ENCODE measurements at regions not wholly inside any gene's neighbourhood (a gene's known extent, or its start where the extent isn't known, plus 50 kb on each side); places are given as distances from the start of the nearest gene placed in this dataset.
"Not testable (repeated sequence)": the region's sequence is repeated elsewhere in the genome, so short reads cannot be mapped to it uniquely, and the experiment has no call there.

GRCh38 chr15:94855409-94856266, 624.3 kb downstream of the MCTP2 start:
- in situ Hi-C loops (cut with HindIII; ENCODE audit: low pct_ligation_motif_present, low pct_unique_long_range_greater_than_20kb, low sequenced_read_pairs): no loop called here
- no peak for DNase-seq

GRCh38 chr15:94856267-94856854, 625.0 kb downstream of the MCTP2 start:
- DNase-seq: no peak
- in situ Hi-C loops (cut with HindIII; ENCODE audit: low pct_ligation_motif_present, low pct_unique_long_range_greater_than_20kb, low sequenced_read_pairs): no loop called here

- DNase-seq: no peak
- in situ Hi-C loops (cut with HindIII; ENCODE audit: low pct_ligation_motif_present, low pct_unique_long_range_greater_than_20kb, low sequenced_read_pairs): no loop called here
Observed at GRCh38 chr15:94857466-94857865, 626.1 kb downstream of the MCTP2 start.

- in situ Hi-C loops (cut with HindIII; ENCODE audit: low pct_ligation_motif_present, low pct_unique_long_range_greater_than_20kb, low sequenced_read_pairs): no loop called here
- no peak for DNase-seq
Observed at GRCh38 chr15:94858011-94858410, 626.6 kb downstream of the MCTP2 start.

GRCh38 chr15:94858449-94858848, 627.1 kb downstream of the MCTP2 start:
- no peak for DNase-seq
- in situ Hi-C loops (cut with HindIII; ENCODE audit: low pct_ligation_motif_present, low pct_unique_long_range_greater_than_20kb, low sequenced_read_pairs): no loop called here

- in situ Hi-C loops (cut with HindIII; ENCODE audit: low pct_ligation_motif_present, low pct_unique_long_range_greater_than_20kb, low sequenced_read_pairs): no loop called here
- no peak for DNase-seq
Observed at GRCh38 chr15:94858920-94859319, 627.6 kb downstream of the MCTP2 start.

GRCh38 chr15:94864600-94864999, 633.2 kb downstream of the MCTP2 start:
- DNase-seq: no peak
- in situ Hi-C loops (cut with HindIII; ENCODE audit: low pct_ligation_motif_present, low pct_unique_long_range_greater_than_20kb, low sequenced_read_pairs): no loop called here

- in situ Hi-C loops (cut with HindIII; ENCODE audit: low pct_ligation_motif_present, low pct_unique_long_range_greater_than_20kb, low sequenced_read_pairs); DNase-seq: not testable (repeated sequence)
Observed at GRCh38 chr15:94868265-94868664, 636.9 kb downstream of the MCTP2 start.

GRCh38 chr15:94875550-94875949, 644.2 kb downstream of the MCTP2 start:
- in situ Hi-C loops (cut with HindIII; ENCODE audit: low pct_ligation_motif_present, low pct_unique_long_range_greater_than_20kb, low sequenced_read_pairs): no loop called here
- DNase-seq: no peak

- DNase-seq: no peak
- in situ Hi-C loops (cut with HindIII; ENCODE audit: low pct_ligation_motif_present, low pct_unique_long_range_greater_than_20kb, low sequenced_read_pairs): no loop called here
Observed at GRCh38 chr15:94877833-94878232, 646.5 kb downstream of the MCTP2 start.

- in situ Hi-C loops (cut with HindIII; ENCODE audit: low pct_ligation_motif_present, low pct_unique_long_range_greater_than_20kb, low sequenced_read_pairs): no loop called here
- DNase-seq: no peak
Observed at GRCh38 chr15:94882071-94882712, 650.8 kb downstream of the MCTP2 start.

GRCh38 chr15:94887391-94887790, 656.0 kb downstream of the MCTP2 start:
- in situ Hi-C loops (cut with HindIII; ENCODE audit: low pct_ligation_motif_present, low pct_unique_long_range_greater_than_20kb, low sequenced_read_pairs): no loop called here
- DNase-seq: no peak

GRCh38 chr15:94889153-94889552, 657.8 kb downstream of the MCTP2 start:
- in situ Hi-C loops (cut with HindIII; ENCODE audit: low pct_ligation_motif_present, low pct_unique_long_range_greater_than_20kb, low sequenced_read_pairs): no loop called here
- DNase-seq: no peak

GRCh38 chr15:94893091-94893490, 661.7 kb downstream of the MCTP2 start:
- DNase-seq: no peak
- in situ Hi-C loops (cut with HindIII; ENCODE audit: low pct_ligation_motif_present, low pct_unique_long_range_greater_than_20kb, low sequenced_read_pairs): no loop called here

- in situ Hi-C loops (cut with HindIII; ENCODE audit: low pct_ligation_motif_present, low pct_unique_long_range_greater_than_20kb, low sequenced_read_pairs): no loop called here
- no peak for DNase-seq
Observed at GRCh38 chr15:94894056-94894455, 662.7 kb downstream of the MCTP2 start.

- no peak for DNase-seq
- in situ Hi-C loops (cut with HindIII; ENCODE audit: low pct_ligation_motif_present, low pct_unique_long_range_greater_than_20kb, low sequenced_read_pairs): no loop called here
Observed at GRCh38 chr15:94909510-94909909, 678.1 kb downstream of the MCTP2 start.

- in situ Hi-C loops (cut with HindIII; ENCODE audit: low pct_ligation_motif_present, low pct_unique_long_range_greater_than_20kb, low sequenced_read_pairs): no loop called here
- DNase-seq: no peak
Observed at GRCh38 chr15:94910166-94910565, 678.8 kb downstream of the MCTP2 start.

- DNase-seq: no peak
- in situ Hi-C loops (cut with HindIII; ENCODE audit: low pct_ligation_motif_present, low pct_unique_long_range_greater_than_20kb, low sequenced_read_pairs): no loop called here
Observed at GRCh38 chr15:94912760-94913159, 681.4 kb downstream of the MCTP2 start.

- no peak for DNase-seq
- in situ Hi-C loops (cut with HindIII; ENCODE audit: low pct_ligation_motif_present, low pct_unique_long_range_greater_than_20kb, low sequenced_read_pairs): no loop called here
Observed at GRCh38 chr15:94917068-94917467, 685.7 kb downstream of the MCTP2 start.

GRCh38 chr15:94921936-94922335, 690.6 kb downstream of the MCTP2 start:
- in situ Hi-C loops (cut with HindIII; ENCODE audit: low pct_ligation_motif_present, low pct_unique_long_range_greater_than_20kb, low sequenced_read_pairs): no loop called here
- DNase-seq: no peak

All from ACHN (cell line).